Adipocyte (in vitro differentiated cells): ENCODE measurements at regions not wholly inside any gene's neighbourhood (a gene's known extent, or its start where the extent isn't known, plus 50 kb on each side); places are given as distances from the start of the nearest gene placed in this dataset.
"Not testable (repeated sequence)": the region's sequence is repeated elsewhere in the genome, so short reads cannot be mapped to it uniquely, and the experiment has no call there.

Source experiments
- DNase-seq: peaks from one replicate; pipeline ENCODE4 v3.0.0-alpha.2; 2015; ENCODE audit warnings: low read depth
- H3K27me3 ChIP-seq: replicated peaks from 2 replicates; pipeline ENCODE4 v1.7.0; 2013; ENCODE audit warnings: mild to moderate bottlenecking, low read length, moderate library complexity; ENCODE audit not compliant: control insufficient read depth, insufficient read depth
- H3K36me3 ChIP-seq: 2 replicates; pipeline ENCODE4 v1.7.0; 2013; ENCODE audit warnings: low read length, mild to moderate bottlenecking, moderate library complexity; ENCODE audit not compliant: control insufficient read depth, insufficient read depth, severe bottlenecking
- H3K4me1 ChIP-seq: 2 replicates; pipeline ENCODE4 v1.7.0; 2013; ENCODE audit warnings: mild to moderate bottlenecking, low read length, moderate library complexity; ENCODE audit not compliant: control insufficient read depth, insufficient read depth
- H3K4me3 ChIP-seq: 2 replicates; pipeline ENCODE4 v1.7.0; 2013; ENCODE audit warnings: mild to moderate bottlenecking, low read length, moderate library complexity
- H3K9ac ChIP-seq: 2 replicates; pipeline ENCODE4 v1.7.0; 2013; ENCODE audit warnings: mild to moderate bottlenecking, low read length, moderate library complexity
- H3K9me3 ChIP-seq: 2 replicates; pipeline ENCODE4 v1.7.0; 2013; ENCODE audit warnings: mild to moderate bottlenecking, low read length, moderate library complexity; ENCODE audit not compliant: control insufficient read depth

GRCh38 chr5:21336478-21336877, 1348.5 kb upstream of the CDH18 start:
- not testable (repeated sequence) for H3K9me3 ChIP-seq

GRCh38 chr5:21315376-21315775, 1327.4 kb upstream of the CDH18 start:
- H3K9me3 ChIP-seq, DNase-seq, H3K4me3 ChIP-seq, H3K36me3 ChIP-seq, H3K27me3 ChIP-seq, H3K4me1 ChIP-seq, H3K9ac ChIP-seq: not testable (repeated sequence)

More at GRCh38 chr5:21336478-21336877, 1348.5 kb upstream of the CDH18 start:
- DNase-seq, result peak; percentile 1
- H3K27me3 ChIP-seq, H3K36me3 ChIP-seq, H3K4me3 ChIP-seq, H3K9ac ChIP-seq, H3K4me1 ChIP-seq: not testable (repeated sequence)

GRCh38 chr5:21301205-21301604, 1313.2 kb upstream of the CDH18 start:
- not testable (repeated sequence) for H3K9ac ChIP-seq, DNase-seq, H3K4me1 ChIP-seq, H3K9me3 ChIP-seq, H3K36me3 ChIP-seq, H3K27me3 ChIP-seq, H3K4me3 ChIP-seq

- not testable (repeated sequence) for H3K4me1 ChIP-seq, H3K9me3 ChIP-seq, H3K27me3 ChIP-seq, H3K36me3 ChIP-seq, H3K9ac ChIP-seq, H3K4me3 ChIP-seq, DNase-seq
Measured at GRCh38 chr5:21274361-21274760, 1286.4 kb upstream of the CDH18 start.

GRCh38 chr5:21263361-21263760, 1275.4 kb upstream of the CDH18 start:
- no peaks in the 10 kb centered on the region for H3K36me3 ChIP-seq
- H3K9ac ChIP-seq, result no peak overlapping the region
- H3K4me3 ChIP-seq, result no peak overlapping the region
- H3K4me1 ChIP-seq, result no peaks in the 10 kb centered on the region
- DNase-seq, result peak; percentile 69
- no peaks in the 10 kb centered on the region for H3K27me3 ChIP-seq
- H3K9me3 ChIP-seq, result peaks cover 14% of the 10 kb centered on the region

GRCh38 chr5:21254161-21254560, 1266.2 kb upstream of the CDH18 start:
- Histone ChIP-seq H3K27me3 (no peaks in the 10 kb centered on the region), H3K9ac (no peak overlapping the region), H3K4me3 (no peak overlapping the region), H3K9me3 (peaks cover 4% of the 10 kb centered on the region), H3K36me3 (no peaks in the 10 kb centered on the region), H3K4me1 (no peaks in the 10 kb centered on the region)
- no peak for DNase-seq

GRCh38 chr5:21244982-21245381, 1257.0 kb upstream of the CDH18 start:
- H3K4me3 ChIP-seq, result no peak overlapping the region
- H3K36me3 ChIP-seq, result no peaks in the 10 kb centered on the region
- no peaks in the 10 kb centered on the region for H3K9me3 ChIP-seq
- H3K27me3 ChIP-seq, result no peaks in the 10 kb centered on the region
- no peak overlapping the region for H3K9ac ChIP-seq
- no peaks in the 10 kb centered on the region for H3K4me1 ChIP-seq
- no peak for DNase-seq

- Histone ChIP-seq H3K4me3 (no peak overlapping the region), H3K36me3 (no peaks in the 10 kb centered on the region), H3K4me1 (peaks cover 16% of the 10 kb centered on the region), H3K9me3 (no peaks in the 10 kb centered on the region), H3K27me3 (no peaks in the 10 kb centered on the region), H3K9ac (no peak overlapping the region)
- DNase-seq, result no peak
Measured at GRCh38 chr5:21238786-21239185, 1250.8 kb upstream of the CDH18 start.

GRCh38 chr5:21237461-21237860, 1249.5 kb upstream of the CDH18 start:
- Histone ChIP-seq H3K36me3 (no peaks in the 10 kb centered on the region), H3K4me1 (peaks cover 16% of the 10 kb centered on the region), H3K4me3 (peak overlapping the region; percentile 13), H3K27me3 (no peaks in the 10 kb centered on the region), H3K9me3 (no peaks in the 10 kb centered on the region), H3K9ac (no peak overlapping the region)
- peak; percentile 54 for DNase-seq

GRCh38 chr5:21236971-21237427, 1249.0 kb upstream of the CDH18 start:
- peak; percentile 43 for DNase-seq
- H3K9me3 ChIP-seq, result no peaks in the 10 kb centered on the region
- peak overlapping the region; percentile 13 for H3K4me3 ChIP-seq
- peaks cover 16% of the 10 kb centered on the region for H3K4me1 ChIP-seq
- H3K36me3 ChIP-seq, result no peaks in the 10 kb centered on the region
- H3K27me3 ChIP-seq, result no peaks in the 10 kb centered on the region
- no peak overlapping the region for H3K9ac ChIP-seq

- H3K36me3 ChIP-seq, result no peaks in the 10 kb centered on the region
- H3K4me3 ChIP-seq, result no peak overlapping the region
- no peak for DNase-seq
- no peaks in the 10 kb centered on the region for H3K9me3 ChIP-seq
- H3K4me1 ChIP-seq, result peaks cover 16% of the 10 kb centered on the region
- H3K27me3 ChIP-seq, result no peaks in the 10 kb centered on the region
- H3K9ac ChIP-seq, result no peak overlapping the region
Measured at GRCh38 chr5:21236104-21236503, 1248.1 kb upstream of the CDH18 start.

GRCh38 chr5:21225223-21226064, 1237.4 kb upstream of the CDH18 start:
- H3K4me1 ChIP-seq, result no peaks in the 10 kb centered on the region
- no peaks in the 10 kb centered on the region for H3K36me3 ChIP-seq
- no peaks in the 10 kb centered on the region for H3K27me3 ChIP-seq
- no peak overlapping the region for H3K9ac ChIP-seq
- DNase-seq, result no peak
- no peak overlapping the region for H3K4me3 ChIP-seq
- no peaks in the 10 kb centered on the region for H3K9me3 ChIP-seq
